NCI-H748 (cell line): ENCODE measurements at regions not wholly inside any gene's neighbourhood (a gene's known extent, or its start where the extent isn't known, plus 50 kb on each side); places are given as distances from the start of the nearest gene placed in this dataset.
"Not testable (repeated sequence)": the region's sequence is repeated elsewhere in the genome, so short reads cannot be mapped to it uniquely, and the experiment has no call there.

Experiments
- DNase-seq: peaks from one replicate; lab custom pipeline; 2025; ENCODE audit not compliant: unreplicated experiment; lab: John Stamatoyannopoulos, UW

DNA sequence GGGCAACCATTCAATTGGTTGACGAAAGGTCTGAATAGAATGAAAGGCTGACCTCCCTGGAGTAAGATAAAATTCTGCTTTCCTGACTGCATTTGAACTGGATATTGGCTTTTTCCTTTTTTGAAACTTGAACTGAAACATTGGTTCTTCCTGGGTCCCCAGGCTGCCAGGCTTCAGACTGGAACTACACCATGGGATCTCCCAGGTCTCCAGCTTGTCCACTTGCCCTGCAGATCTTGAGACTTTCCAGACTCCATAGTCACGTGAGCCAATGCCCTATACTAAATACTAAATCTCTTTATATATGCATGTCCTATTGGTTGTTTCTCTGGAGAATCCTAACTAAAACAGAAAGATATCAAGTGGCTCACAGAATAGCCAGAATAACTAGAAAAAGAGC lies 118.7 kb upstream of the KRR1 start:
- DNase-seq = no peak

GRCh38 chr12:75628916-75629315 lies 117.5 kb upstream of the KRR1 start:
- DNase-seq = no peak

- DNase-seq = no peak
Measured at GRCh38 chr12:75628511-75628910, 117.1 kb upstream of the KRR1 start.

DNA sequence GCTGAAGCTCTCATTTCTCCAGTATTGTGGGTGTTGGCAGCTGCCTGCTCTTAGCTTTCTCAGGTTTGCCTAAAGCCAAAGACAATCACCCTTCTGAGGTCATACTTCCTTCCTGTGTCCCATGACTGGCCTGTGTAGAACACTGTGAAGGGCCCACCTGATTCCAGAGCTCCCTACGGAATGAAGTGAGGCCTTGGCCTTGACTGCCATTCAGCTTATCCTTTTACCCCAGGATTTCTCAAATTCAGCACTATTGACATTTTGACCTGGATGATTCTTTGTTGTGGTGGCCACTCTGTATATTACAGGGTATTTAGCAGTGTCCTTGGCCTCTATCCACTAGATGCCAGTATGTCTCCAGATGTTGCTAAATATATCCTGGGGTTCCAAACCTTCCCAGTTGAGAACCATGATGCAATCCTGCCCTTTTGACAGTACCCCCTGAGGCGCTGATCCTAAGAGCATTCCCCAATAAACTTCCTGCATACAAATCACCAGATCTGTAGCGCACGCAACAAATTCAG lies 112.3 kb upstream of the KRR1 start:
- no peak for DNase-seq

- no peak for DNase-seq
Measured at GRCh38 chr12:75622492-75622891, 111.1 kb upstream of the KRR1 start.

GRCh38 chr12:75614396-75614795 lies 103.0 kb upstream of the KRR1 start:
- not testable (repeated sequence) for DNase-seq

GRCh38 chr12:75613981-75614380 lies 102.6 kb upstream of the KRR1 start:
- no peak for DNase-seq

GRCh38 chr12:75611041-75611440 lies 99.6 kb upstream of the KRR1 start:
- DNase-seq = no peak

DNA sequence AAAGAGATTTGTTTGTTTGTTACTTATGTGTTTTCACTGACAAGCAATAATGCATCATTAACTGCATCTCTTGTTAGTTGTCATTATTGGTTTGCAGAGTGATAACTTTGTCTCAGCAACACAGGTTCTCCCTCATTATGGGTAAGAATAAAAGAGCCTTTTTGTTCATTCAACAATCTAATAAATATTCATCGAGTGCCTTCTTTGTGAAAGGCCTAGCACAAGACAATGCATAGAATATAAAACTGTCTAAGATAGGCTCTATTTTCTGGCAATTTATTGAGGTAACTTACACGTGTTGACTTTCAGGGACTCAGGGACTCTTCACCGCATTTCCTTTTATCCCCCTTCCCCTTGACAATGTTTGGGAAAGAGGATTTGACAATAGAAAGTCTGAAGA lies 95.5 kb upstream of the KRR1 start:
- no peak for DNase-seq

- DNase-seq = no peak
Measured at GRCh38 chr12:75606151-75606550, 94.7 kb upstream of the KRR1 start.

DNA sequence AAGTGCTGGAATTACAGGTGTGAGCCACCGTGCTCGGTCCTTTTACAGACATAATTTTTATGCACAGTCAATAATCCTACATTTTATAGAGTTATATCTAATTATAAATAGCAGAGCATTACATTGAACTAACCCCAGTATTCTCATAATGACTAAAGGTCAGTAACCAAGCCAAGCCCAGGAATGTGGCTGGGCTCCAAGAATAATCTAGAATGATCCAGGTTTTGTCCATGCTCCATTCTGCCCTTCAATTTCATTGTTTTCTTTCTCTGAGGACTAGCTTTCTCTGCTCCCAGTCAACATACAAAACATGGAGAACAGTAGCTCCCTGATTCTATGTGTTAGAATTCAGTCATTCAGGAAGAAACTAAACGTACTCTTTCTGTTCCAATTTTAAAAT lies 92.1 kb upstream of the KRR1 start:
- DNase-seq = no peak

GRCh38 chr12:75602106-75602505 lies 90.7 kb upstream of the KRR1 start:
- no peak for DNase-seq

DNA sequence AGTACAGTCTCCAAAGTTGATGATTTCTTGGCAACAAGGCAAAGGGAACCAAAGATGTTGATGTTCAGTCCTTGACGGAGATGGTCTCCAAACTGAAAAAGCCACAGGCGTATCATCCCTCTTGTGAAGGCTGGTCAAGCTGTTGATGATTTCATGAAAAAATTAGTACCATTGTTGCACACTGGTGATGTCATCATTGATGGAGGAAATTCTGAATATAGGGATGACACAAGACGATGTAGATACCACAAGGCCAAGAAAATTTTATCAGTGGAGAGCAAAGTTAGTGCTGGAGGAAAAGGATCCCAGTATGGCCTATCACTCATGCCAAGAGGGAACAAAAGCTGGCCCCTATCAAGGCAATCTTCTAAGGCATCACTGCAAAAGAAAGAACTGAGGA lies 88.7 kb upstream of the KRR1 start:
- no peak for DNase-seq

GRCh38 chr12:75599061-75599460 lies 87.7 kb upstream of the KRR1 start:
- DNase-seq = no peak

GRCh38 chr12:75596406-75596805 lies 85.0 kb upstream of the KRR1 start:
- no peak for DNase-seq

GRCh38 chr12:75592638-75593335 lies 81.4 kb upstream of the KRR1 start:
- DNase-seq = no peak

- DNase-seq = no peak
Measured at GRCh38 chr12:75592086-75592485, 80.7 kb upstream of the KRR1 start.

DNA sequence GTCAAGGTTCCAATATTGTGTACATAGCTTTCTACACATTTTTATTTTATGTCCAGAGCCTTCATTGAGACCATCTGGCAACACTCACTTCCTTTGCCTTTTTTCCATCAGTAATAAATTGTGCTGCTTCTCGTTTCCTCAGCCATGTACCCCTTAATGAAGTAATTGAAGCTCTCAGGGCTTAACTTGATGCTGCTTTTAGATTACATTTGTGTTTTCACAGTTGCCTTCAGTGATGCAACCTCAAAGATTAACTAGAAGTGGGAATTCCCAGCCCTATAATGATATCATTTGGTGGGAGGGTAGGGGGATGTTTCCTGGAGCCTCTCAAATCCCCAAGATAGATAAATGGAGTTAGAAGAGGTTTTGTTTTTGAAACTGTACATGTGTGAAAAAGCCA lies 80.2 kb upstream of the KRR1 start:
- DNase-seq = peak; percentile 14

DNA sequence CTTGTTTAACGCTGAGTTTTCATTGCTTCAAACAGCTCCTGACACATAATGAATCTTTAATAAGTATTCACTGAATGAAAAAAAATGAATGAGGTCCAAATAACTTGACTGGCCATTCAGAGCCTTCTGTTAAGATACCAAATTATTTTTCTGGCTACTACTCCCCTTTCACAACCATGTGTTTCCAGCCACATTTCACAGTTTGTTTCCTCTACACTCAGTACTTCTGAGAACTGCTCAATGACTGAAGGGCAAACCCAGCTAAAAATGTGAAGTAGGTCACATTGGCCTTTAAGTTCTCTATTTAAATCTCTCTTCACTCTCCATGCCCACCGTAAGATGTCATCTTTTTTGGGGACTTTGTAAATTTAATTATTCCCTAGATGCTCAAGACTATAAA lies 78.4 kb upstream of the KRR1 start:
- DNase-seq = no peak

GRCh38 chr12:75587340-75588106 lies 76.1 kb upstream of the KRR1 start:
- no peak for DNase-seq

- DNase-seq = no peak
Measured at GRCh38 chr12:75585330-75585729, 73.9 kb upstream of the KRR1 start.

- DNase-seq = no peak
Measured at GRCh38 chr12:75583355-75583754, 71.9 kb upstream of the KRR1 start.
